GM12874 (cell line): ENCODE measurements at regions not wholly inside any gene's neighbourhood (a gene's known extent, or its start where the extent isn't known, plus 50 kb on each side); places are given as distances from the start of the nearest gene placed in this dataset.

Experiments used
- TF ChIP-seq, protein P1 (sequence below): IDR thresholded peaks from 2 replicates; pipeline ENCODE4 v1.5.1; 2011; ENCODE audit warnings: low read depth, mild to moderate bottlenecking, control low read depth, low read length, moderate library complexity; ENCODE audit not compliant: insufficient read depth

DNA sequence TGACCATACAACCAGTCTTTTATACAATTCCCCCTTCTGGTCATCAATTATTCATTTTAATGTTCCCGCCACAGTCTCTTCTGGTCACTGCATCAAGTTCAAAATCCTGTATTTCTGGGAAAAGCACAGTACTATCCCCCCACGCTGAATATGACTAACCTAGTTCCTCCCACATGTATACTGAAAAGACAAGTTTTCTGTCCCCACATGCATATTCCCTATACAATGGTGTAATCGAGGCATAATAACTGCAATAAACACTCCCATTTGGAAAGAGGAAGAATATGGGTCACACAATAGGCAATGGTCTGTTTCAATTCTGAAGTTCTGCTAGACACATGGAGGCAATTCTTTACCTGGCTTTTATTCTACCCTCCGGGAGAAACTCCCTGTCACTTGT lies 344.9 kb downstream of the EFNA5 start:
- TF ChIP-seq, protein P1, sequence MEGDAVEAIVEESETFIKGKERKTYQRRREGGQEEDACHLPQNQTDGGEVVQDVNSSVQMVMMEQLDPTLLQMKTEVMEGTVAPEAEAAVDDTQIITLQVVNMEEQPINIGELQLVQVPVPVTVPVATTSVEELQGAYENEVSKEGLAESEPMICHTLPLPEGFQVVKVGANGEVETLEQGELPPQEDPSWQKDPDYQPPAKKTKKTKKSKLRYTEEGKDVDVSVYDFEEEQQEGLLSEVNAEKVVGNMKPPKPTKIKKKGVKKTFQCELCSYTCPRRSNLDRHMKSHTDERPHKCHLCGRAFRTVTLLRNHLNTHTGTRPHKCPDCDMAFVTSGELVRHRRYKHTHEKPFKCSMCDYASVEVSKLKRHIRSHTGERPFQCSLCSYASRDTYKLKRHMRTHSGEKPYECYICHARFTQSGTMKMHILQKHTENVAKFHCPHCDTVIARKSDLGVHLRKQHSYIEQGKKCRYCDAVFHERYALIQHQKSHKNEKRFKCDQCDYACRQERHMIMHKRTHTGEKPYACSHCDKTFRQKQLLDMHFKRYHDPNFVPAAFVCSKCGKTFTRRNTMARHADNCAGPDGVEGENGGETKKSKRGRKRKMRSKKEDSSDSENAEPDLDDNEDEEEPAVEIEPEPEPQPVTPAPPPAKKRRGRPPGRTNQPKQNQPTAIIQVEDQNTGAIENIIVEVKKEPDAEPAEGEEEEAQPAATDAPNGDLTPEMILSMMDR = no peak

DNA sequence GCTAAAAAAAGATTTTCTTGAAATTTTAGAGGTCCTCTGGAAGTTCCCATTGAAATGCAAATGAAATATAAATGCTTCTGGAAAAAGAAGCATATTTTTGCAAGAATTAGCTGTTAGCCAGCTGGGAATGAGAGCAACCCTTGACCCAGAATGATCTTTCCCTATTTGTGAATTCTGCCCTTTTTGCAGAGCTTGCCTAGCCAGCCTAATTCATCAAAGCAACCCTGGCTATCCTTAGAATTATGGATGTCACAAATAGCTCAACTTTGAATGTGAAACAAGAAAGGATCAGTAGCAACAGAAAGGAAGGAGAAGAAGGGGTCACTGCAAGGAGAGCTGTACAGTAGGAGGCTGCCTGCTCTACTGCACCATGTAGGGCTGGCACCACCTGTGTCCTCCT lies 345.9 kb downstream of the EFNA5 start:
- TF ChIP-seq, protein P1 = no peak

DNA sequence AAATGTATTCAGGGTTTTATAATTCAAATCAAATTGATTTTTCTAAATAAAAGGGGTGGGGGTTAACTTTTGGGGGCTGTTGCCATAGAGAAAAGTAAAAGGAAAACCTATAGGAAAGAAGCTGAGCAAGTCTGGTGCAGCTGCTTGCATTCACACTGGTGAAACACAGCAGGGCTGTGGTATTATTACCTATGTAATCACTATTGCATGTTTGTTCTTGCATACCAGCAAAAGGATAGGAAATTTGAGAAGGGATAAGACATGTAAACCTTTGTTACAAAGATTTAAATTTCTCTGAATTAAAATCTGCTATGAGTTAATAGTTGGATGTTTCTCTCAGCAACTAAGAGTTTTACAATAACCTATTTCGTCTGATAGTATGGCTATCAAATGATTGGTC lies 346.7 kb downstream of the EFNA5 start:
- TF ChIP-seq, protein P1 = no peak

DNA sequence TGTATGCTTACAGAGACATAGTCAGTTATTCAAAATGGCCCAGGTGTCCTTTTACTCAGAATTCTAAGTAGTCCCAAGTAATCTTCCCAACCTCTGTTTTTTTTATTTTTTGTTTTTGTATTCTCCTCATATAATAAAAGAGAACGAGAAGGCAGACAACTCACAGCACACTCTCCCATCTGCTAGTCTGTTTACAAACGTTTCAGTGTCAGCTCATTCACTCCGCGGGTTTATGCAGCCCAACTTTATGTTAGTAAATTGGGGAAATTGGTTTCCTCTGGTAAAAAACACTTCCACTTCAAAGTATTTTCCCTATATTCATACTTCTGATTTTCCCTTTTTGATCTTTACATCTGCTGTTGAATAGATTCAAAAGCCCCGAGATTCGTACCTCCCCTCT lies 347.2 kb downstream of the EFNA5 start:
- TF ChIP-seq, protein P1 = no peak

DNA sequence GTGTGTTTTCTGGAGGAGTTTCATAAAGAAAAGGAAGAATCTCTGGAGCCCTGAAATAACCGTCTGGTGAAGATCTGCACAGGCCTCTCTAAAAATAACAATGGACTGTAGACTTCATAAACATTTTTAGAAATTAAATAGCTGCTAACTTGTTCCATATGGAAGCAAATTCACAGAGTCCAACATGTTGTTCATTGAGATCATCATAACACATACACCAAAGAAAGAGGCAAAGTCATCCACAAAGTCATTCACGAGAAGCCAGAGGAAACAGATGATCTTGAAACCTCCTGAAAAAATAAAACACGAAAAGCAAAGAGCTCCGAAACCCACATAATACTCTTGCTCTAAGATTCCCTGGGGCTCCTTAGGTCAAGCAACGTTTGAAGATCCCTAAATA lies 347.8 kb downstream of the EFNA5 start:
- TF ChIP-seq, protein P1 = no peak

DNA sequence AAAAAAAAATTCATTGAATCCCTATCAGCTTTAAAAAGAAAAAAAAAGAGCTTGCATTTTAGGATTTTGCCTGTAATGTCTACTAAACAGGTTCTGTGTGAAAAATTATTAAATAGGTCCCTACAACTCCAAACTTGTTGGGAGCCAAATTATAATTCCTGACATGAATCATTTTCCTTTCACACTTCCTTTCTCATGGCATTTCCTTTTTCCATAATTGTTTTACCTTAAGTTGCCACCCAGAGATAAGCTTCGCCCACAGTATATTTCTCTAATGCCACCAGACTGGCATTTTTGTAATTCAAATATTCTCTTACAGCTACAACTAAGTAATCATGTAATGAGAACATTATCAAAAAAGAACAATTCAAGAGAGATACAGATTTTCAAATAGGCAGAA lies 348.8 kb downstream of the EFNA5 start:
- TF ChIP-seq, protein P1 = no peak

DNA sequence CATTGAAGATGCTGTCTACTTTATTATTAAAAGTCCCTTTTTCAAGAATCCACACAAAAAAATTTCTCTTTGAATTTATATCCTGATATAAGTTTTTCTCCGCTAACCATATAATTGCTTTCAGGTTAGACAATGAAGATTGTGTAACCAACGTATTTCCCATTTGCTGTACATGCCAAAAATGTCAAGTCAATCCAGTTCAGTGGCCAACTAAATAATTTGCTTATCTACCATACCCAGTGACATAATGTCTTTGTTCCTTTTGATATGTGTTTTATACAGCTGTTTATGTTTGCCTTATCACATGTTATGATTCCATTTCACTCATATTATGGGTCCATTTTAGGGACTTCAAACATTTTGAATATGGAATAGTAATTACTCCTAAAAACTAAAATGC lies 349.9 kb downstream of the EFNA5 start:
- TF ChIP-seq, protein P1 = no peak

DNA sequence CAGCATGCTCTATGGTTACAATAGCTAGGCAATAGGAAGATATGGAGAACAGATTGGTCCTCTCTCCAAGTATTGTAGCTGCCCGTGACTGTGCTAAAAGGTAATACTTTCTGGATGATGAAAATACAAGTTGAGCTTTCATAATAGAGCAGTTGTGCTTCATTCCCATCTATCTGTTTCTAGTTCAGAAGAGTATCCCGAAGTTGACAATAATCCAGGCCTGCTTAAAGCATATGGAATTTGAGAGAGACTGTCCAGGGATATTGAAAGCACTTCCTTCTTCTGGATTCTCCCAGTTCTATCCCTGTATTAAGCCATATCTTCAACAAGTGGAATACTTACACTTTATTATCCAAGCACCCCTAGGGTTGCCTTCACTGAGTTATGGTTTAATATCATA lies 350.4 kb downstream of the EFNA5 start:
- TF ChIP-seq, protein P1 = no peak
